ENCODE measurements at regions not wholly inside any gene's neighbourhood (a gene's known extent, or its start where the extent isn't known, plus 50 kb on each side); places are given as distances from the start of the nearest gene placed in this dataset.

- no peaks in the 10 kb centered on the region for H3K36me3 ChIP-seq (ENCODE audit: control insufficient read depth in 2 of 4, insufficient read depth in 4 of 4, low read length in 3 of 4)
- H2BK12ac ChIP-seq (ENCODE audit: low read depth, low read length): no peak overlapping the region
- H2AFZ ChIP-seq (ENCODE audit: low read length): no peak overlapping the region
- no peak overlapping the region for H3K14ac ChIP-seq (ENCODE audit: insufficient read length)
- H2BK20ac ChIP-seq (ENCODE audit: low read length): no peak overlapping the region
- no peak overlapping the region for H3K4me2 ChIP-seq (ENCODE audit: insufficient read depth in 1 of 2, low read depth in 2 of 2, low read length in 2 of 2)
- H3K23me2 ChIP-seq (ENCODE audit: low read depth, low read length): no peaks in the 10 kb centered on the region
- H4K5ac ChIP-seq (ENCODE audit: insufficient read length, low read depth, low read length): no peak overlapping the region
- ChIA-PET CTCF (ENCODE audit: partially characterized antibody) (interaction anchor here (0.7 to 1.5 kb wide), 6 partner anchors 8 to 88 kb away, joined by 3 to 6 read pairs (median 4); no protein-coding TSS in a partner anchor), POLR2A (ENCODE audit: partially characterized antibody) (no interaction called here)
- H2AK5ac ChIP-seq (ENCODE audit: low read depth, low read length): no peak overlapping the region
- H3K4me3 ChIP-seq (ENCODE audit: extremely low read depth in 1 of 4, insufficient read depth in 2 of 4, low read depth in 3 of 4, low read length in 4 of 4): no peak overlapping the region
- H3K23ac ChIP-seq (ENCODE audit: insufficient read length): no peak overlapping the region
- no peak overlapping the region for H3K27ac ChIP-seq (ENCODE audit: low read depth, low read length)
- no peak overlapping the region for H4K8ac ChIP-seq (ENCODE audit: extremely low read depth, insufficient read depth, low read length)
- no peaks in the 10 kb centered on the region for H4K20me1 ChIP-seq (replicated peaks in 1 of 2; ENCODE audit: control insufficient read depth in 1 of 2, insufficient read depth in 2 of 2, low read length in 2 of 2)
- no peaks in the 10 kb centered on the region for H3K9me3 ChIP-seq (ENCODE audit: insufficient read depth in 2 of 2, low read depth in 1 of 2, low read length in 1 of 2)
- no peak overlapping the region for H4K91ac ChIP-seq (replicated peaks; ENCODE audit: insufficient read length, low read length)
- no peaks in the 10 kb centered on the region for H3K4me1 ChIP-seq (replicated peaks in 1 of 4; ENCODE audit: control insufficient read depth in 3 of 4, insufficient read depth in 4 of 4, low read length in 3 of 4)
- no peak overlapping the region for H3K18ac ChIP-seq (ENCODE audit: extremely low read depth, low read length)
- H2BK5ac ChIP-seq (ENCODE audit: low read depth, low read length): no peak overlapping the region
- H2BK120ac ChIP-seq (replicated peaks; ENCODE audit: low read depth, low read length): no peak overlapping the region
- H3K79me1 ChIP-seq (ENCODE audit: low read depth, low read length): no peaks in the 10 kb centered on the region
- H2BK15ac ChIP-seq (ENCODE audit: low read length): no peak overlapping the region
- 93% methylated on average over 19 of the region's 19 CpGs; no CpG with 5 or more reads in 1 of the 2 experiments for WGBS, 2 experiments (ENCODE audit: extremely low coverage in 1 of 2, insufficient coverage in 1 of 2, insufficient read length in 1 of 2, insufficient replicate concordance in 2 of 2, low coverage in 1 of 2, low lambda C conversion rate in 2 of 2, missing lambda C conversion rate in 1 of 2)
- no peak for DNase-seq (ENCODE audit: low read depth in 1 of 2, low spot score in 2 of 2)
- no peaks in the 10 kb centered on the region; a peak in 1 of 7 replicates for H3K27me3 ChIP-seq (replicated peaks in 1 of 4; ENCODE audit: control insufficient read depth in 3 of 4, extremely low read depth in 1 of 4, insufficient read depth in 3 of 4, low read length in 3 of 4)
- H3K9ac ChIP-seq (replicated peaks in 1 of 4; ENCODE audit: extremely low read depth in 1 of 4, low read depth in 3 of 4, low read length in 3 of 4): no peak overlapping the region
- H3K79me2 ChIP-seq (ENCODE audit: control insufficient read depth in 1 of 2, insufficient read depth in 2 of 2, low read length in 2 of 2): no peaks in the 10 kb centered on the region
- H3K56ac ChIP-seq (replicated peaks; ENCODE audit: insufficient read length, low read depth, low read length): no peak overlapping the region
- no peak for FAIRE-seq
- H3K4ac ChIP-seq (replicated peaks; ENCODE audit: insufficient read length, low read depth, low read length): no peak overlapping the region
- TF ChIP-seq TBP (IDR thresholded peaks at IDR 0.05; ENCODE audit: low read depth, low read length): no peak
- no peak for TF ChIP-seq RNF2 (IDR thresholded peaks at IDR 0.05; ENCODE audit: borderline replicate concordance, low read depth, low read length, missing control alignments, poor library complexity, severe bottlenecking)
Observed at GRCh38 chr13:110062777-110063442, 244.0 kb downstream of the COL4A1 start.

Data from H1 (cell line).